ENCODE measurements at regions not wholly inside any gene's neighbourhood (a gene's known extent, or its start where the extent isn't known, plus 50 kb on each side); places are given as distances from the start of the nearest gene placed in this dataset.

- no peak for DNase-seq (ENCODE audit: low read depth)
- TF ChIP-seq CTCF (conservative IDR thresholded peaks at IDR 0.05; ENCODE audit: control insufficient read depth, insufficient read depth, low read depth, low read length) = no peak
- no peak overlapping the region for H3K4me3 ChIP-seq (ENCODE audit: control insufficient read depth, low read depth, low read length)
Measured at GRCh38 chr9:75432386-75432785, 344.1 kb downstream of the OSTF1 start.

GRCh38 chr9:75432888-75433287, 344.6 kb downstream of the OSTF1 start:
- TF ChIP-seq CTCF (conservative IDR thresholded peaks at IDR 0.05; ENCODE audit: control insufficient read depth, insufficient read depth, low read depth, low read length) = no peak
- H3K4me3 ChIP-seq (ENCODE audit: control insufficient read depth, low read depth, low read length) = no peak overlapping the region
- DNase-seq (ENCODE audit: low read depth) = no peak

GRCh38 chr9:75438716-75439115, 350.4 kb downstream of the OSTF1 start:
- TF ChIP-seq CTCF (conservative IDR thresholded peaks at IDR 0.05; ENCODE audit: control insufficient read depth, insufficient read depth, low read depth, low read length) = no peak
- DNase-seq (ENCODE audit: low read depth) = no peak
- H3K4me3 ChIP-seq (ENCODE audit: control insufficient read depth, low read depth, low read length) = no peak overlapping the region

- TF ChIP-seq CTCF (conservative IDR thresholded peaks at IDR 0.05; ENCODE audit: control insufficient read depth, insufficient read depth, low read depth, low read length) = no peak
- H3K4me3 ChIP-seq (ENCODE audit: control insufficient read depth, low read depth, low read length) = no peak overlapping the region
- DNase-seq (ENCODE audit: low read depth) = no peak
Measured at GRCh38 chr9:75440914-75441313, 352.6 kb downstream of the OSTF1 start.

- no peak for DNase-seq (ENCODE audit: low read depth)
- TF ChIP-seq CTCF (conservative IDR thresholded peaks at IDR 0.05; ENCODE audit: control insufficient read depth, insufficient read depth, low read depth, low read length) = no peak
- H3K4me3 ChIP-seq (ENCODE audit: control insufficient read depth, low read depth, low read length) = no peak overlapping the region
Measured at GRCh38 chr9:75445144-75445543, 356.8 kb downstream of the OSTF1 start.

- DNase-seq (ENCODE audit: low read depth) = no peak
- TF ChIP-seq CTCF (conservative IDR thresholded peaks at IDR 0.05; ENCODE audit: control insufficient read depth, insufficient read depth, low read depth, low read length) = no peak
- H3K4me3 ChIP-seq (ENCODE audit: control insufficient read depth, low read depth, low read length) = no peak overlapping the region
Measured at GRCh38 chr9:75447281-75447680, 359.0 kb downstream of the OSTF1 start.

- H3K4me3 ChIP-seq (ENCODE audit: control insufficient read depth, low read depth, low read length) = no peak overlapping the region
- no peak for DNase-seq (ENCODE audit: low read depth)
- TF ChIP-seq CTCF (conservative IDR thresholded peaks at IDR 0.05; ENCODE audit: control insufficient read depth, insufficient read depth, low read depth, low read length) = no peak
Measured at GRCh38 chr9:75448281-75448680, 360.0 kb downstream of the OSTF1 start.

Data from fibroblast of mammary gland (primary cell).